HG03045 (cell line): ENCODE measurements at regions not wholly inside any gene's neighbourhood (a gene's known extent, or its start where the extent isn't known, plus 50 kb on each side); places are given as distances from the start of the nearest gene placed in this dataset.

Experiments used
- ATAC-seq: cut with Tn5 transposase; IDR thresholded peaks from one replicate; pipeline ENCODE4 v1.9.1; 2021; ENCODE audit warnings: mild to moderate bottlenecking, moderate library complexity; ENCODE audit not compliant: unreplicated experiment

DNA sequence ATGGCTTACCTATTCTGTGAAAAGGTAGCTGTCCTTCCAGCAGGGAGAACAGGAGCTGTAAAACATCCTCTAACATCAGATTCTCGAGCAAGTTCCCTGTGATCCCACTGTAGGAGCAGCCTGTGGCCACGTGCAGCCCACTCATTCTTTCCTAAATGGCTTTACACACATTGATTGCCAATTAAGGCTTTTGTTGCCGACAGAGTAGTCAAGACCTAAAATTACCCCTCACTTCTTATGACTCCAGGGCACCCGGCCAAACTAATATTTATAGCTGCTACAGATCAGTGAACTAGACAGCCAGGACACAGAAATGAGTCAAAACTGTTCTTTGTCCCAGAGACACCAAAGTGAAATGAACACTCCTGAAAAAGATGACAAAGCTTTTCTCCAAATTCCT lies 832.1 kb downstream of the SORCS3 start:
- ATAC-seq = no peak

- ATAC-seq = no peak
Observed at GRCh38 chr10:105468759-105469158, 827.7 kb downstream of the SORCS3 start.

GRCh38 chr10:105466521-105466920 lies 825.4 kb downstream of the SORCS3 start:
- ATAC-seq = no peak

DNA sequence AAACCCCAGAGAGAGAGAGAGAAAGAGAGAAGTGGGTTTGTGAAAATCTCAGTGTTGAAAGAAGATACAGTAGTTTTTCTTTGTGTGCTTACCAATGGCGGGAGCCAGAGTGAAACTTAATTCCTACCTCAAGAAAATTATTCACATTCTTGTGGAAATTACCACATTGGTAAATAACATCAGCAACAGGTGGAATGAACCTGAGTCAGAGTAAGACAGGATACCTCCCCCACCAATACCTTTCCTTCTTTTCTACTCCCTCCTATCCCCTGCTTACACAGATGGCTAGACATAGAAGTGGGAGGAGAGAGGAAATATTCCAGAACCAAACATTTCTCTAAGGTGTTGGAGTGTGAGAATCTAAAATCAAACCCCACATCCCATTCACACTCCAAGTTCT lies 793.9 kb downstream of the SORCS3 start:
- no peak for ATAC-seq

DNA sequence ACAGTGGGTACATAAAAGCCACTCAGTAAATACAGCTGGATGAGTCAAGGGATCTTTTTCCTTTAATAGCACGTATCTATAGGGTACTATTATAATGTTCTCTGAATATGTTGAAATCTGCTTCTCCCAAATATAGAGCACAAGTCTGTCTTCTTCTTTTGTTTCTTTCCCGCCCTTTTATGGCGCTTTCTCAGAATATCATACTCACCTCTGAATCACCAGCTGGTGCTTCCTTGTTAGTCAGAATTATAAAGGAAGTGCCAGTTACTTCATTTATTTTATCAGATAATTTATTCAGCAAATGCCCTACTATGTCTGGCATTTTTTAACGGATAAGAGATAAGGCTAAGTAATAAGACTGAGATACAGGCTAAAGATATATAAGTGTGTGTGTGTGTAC lies 772.9 kb downstream of the SORCS3 start:
- ATAC-seq = no peak

DNA sequence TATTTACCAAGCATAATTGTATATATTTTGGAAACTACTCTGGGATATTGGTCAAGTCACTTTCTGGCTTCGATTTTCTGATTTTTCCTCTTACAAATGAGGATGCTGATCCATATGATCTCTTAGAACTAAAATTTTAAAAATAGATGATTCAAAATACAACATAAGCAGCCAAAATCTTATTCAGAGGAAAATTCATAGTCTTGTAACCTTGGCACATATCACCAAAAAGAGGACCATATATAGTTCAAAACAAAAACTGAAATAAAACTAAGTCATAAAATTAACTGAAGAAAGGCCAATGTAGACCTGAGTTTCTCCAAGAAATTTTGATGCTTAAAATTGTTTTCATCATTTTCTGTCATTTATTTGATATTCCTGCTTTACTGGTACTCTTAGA lies 768.3 kb downstream of the SORCS3 start:
- ATAC-seq = no peak

- ATAC-seq = no peak
Observed at GRCh38 chr10:105406488-105406887, 765.4 kb downstream of the SORCS3 start.

DNA sequence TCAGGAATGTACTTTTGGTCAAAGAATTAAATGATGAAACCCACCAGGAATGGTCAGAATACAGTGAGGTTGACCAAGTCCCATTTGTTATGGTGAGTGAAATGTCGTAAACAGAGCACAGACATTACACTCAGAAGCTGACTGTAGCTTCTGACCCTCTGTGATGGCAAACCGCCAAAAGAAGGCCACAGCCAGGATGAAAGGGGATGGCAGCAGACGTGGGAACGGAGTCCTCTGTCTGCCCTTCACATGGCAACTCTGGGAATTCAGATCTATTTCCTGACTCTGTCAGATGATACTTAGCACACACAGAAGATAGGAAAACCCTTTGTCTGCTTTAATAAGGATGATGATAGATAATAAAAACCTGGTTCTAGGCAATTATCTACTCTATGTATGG lies 757.1 kb downstream of the SORCS3 start:
- no peak for ATAC-seq

DNA sequence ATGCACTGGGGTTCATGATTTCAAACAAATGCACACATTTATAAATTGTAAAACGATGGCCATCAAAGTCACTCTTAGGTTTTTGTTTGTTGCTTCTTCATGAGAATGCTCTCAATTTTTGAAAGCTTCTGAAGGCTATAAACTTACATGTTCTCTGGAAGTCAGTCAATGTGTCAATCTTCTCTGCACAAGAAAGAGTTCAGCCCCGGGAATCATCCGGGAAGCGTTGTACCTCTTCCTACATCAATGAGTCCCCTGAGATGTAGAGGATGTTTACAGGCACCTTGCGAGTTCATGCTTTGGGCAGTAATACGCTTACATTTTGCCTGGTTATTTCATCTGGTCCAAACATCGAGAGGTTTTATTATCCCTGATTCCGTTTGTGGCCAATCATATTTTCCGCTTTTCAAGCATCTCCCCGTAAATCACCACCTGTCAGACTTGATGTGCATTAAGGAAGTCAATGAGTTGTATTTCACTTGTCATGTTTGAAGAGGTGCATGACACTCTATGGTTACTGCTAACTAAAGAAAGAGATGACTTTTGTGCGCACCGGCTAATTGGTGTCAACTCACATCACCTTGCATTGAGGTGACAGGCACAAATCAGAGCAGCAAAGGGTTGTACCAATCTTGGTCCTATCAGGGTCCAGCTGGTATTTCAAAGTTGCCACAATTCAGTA lies 750.7 kb downstream of the SORCS3 start:
- ATAC-seq = no peak

GRCh38 chr10:105387971-105388370 lies 746.9 kb downstream of the SORCS3 start:
- no peak for ATAC-seq

GRCh38 chr10:105383978-105384377 lies 742.9 kb downstream of the SORCS3 start:
- ATAC-seq = no peak

GRCh38 chr10:105370692-105371091 lies 729.6 kb downstream of the SORCS3 start:
- ATAC-seq = no peak

- ATAC-seq = no peak
Observed at GRCh38 chr10:105359708-105360107, 718.6 kb downstream of the SORCS3 start.

DNA sequence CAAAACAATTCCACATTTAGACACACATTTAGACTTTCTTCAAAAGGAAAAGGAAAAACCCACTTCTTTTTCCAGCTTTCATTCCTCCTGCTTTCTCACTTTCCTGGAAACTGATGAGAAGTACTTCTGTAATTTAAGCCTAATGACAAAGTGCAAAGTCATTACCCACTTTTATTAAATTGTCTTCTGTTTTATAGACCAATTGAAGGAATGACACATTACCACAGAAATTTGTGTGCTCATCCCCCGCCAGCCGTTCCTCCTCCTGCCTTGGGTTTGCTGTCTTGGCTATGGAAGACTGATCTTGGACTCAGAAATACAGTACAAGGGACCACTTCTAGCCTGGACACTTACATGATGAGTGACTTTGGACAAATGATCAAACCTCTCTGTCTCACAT lies 717.8 kb downstream of the SORCS3 start:
- no peak for ATAC-seq

DNA sequence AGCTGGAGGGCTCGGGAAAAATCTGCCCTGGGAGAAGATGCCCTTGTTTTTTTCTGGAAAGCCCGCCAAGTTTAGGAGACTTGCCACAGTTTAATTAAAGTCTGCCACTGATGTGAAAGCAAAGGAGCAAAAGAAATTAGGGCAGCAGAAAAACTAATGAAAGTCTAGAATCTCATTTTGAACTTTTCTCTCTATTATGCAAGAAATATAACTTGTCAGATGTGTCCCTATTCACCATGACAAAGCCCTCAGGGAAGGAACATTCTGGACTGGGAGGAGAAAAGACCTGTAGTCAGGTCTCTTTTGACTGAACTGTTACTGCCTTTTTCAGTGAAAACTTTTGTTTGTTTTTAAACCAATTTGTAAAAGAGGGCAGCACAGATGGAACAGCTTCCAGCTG lies 715.5 kb downstream of the SORCS3 start:
- no peak for ATAC-seq

DNA sequence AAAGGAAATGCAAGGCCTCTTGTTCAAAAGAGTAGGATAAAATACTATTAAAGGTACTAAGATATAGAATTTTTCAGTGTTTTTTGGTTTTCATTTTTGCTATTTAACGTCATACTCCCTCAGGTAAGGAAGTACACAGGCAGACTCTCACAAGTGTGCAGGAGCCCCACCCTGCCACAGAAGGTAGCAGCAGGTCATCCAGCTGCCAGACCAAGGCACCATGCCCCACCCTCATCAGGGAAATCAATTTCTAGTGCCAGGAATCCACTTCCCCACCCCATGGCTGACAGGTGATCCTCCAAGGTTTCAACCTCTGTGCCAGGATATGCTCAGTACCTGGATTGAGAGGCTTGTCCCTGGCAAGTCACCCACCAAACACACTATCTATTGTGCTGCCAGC lies 712.9 kb downstream of the SORCS3 start:
- ATAC-seq = no peak

GRCh38 chr10:105352827-105353226 lies 711.7 kb downstream of the SORCS3 start:
- ATAC-seq = no peak

GRCh38 chr10:105352281-105352680 lies 711.2 kb downstream of the SORCS3 start:
- no peak for ATAC-seq

DNA sequence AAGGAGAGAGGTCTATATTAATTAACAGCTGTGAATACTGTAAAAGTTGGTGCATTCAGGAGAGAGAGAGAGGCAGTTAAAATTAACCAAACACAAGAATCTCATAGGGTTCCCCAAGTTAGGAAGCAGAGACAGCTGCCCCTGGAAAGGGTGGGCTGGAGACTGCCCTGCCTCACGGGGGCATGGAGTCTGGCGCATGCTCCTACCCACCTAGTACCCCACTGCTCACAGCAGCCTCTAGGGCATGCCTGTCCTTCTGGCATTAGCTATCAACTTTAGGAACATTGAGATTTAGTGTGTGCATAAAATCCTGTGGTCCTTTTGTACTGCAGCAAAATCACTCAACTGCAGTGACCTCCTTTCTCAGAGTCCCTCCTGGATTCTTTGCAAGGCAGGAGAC lies 710.1 kb downstream of the SORCS3 start:
- no peak for ATAC-seq

DNA sequence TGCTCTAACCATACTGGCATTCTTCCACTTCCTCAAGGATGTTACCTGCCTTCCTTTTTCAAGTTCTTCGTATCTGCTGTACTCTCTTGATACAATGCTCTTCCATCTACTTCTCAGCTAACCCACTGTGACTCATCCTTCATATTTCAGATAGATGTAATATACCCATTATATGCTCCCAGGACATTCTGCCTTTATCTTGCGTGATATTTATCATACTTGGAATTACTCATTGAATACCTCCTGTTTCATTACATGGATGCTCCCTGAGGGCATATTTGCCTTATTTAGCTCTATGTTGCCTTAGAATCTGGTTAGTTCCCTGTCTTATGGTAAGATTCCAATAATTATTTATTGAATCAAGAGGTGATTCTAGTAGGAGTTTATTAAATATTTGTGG lies 706.4 kb downstream of the SORCS3 start:
- no peak for ATAC-seq

DNA sequence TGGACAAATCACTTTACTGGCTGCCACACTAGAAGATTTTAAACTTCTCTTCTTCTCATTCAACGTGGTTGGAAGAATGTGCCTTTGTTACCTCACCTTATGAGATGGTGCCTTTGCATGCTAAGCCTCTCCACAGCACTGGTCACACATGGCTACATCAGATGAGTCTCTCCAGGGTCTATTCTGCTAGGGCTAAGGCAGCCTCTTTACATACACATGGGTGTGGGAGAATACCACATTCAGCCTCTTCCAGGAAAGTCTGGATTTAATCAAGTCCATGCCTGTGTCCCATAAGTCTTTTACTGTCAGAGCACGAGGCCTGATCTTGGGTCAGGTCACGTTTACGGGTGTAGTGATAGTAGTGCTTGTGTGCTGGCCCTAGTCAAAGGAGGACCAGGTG lies 701.5 kb downstream of the SORCS3 start:
- ATAC-seq = no peak

DNA sequence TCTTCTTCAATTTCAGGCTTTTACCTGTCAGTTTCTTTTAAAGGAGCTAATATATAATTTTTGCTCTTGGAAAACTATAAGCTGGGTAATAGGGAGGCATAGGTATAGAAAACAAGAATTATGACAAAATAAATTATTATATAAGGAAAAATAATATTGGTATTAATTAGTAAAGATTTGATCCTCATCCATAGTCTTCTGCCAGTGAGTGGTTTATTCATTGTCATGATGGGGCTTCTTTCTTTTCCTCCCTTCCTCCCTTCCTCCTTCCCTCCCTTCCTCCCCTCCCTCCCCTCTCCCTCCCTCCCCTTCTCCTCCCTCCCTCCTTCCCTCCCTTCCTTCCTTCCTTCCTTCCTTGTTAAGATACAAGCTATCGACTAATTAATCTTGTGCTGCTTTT lies 698.6 kb downstream of the SORCS3 start:
- no peak for ATAC-seq

GRCh38 chr10:105328503-105329133 lies 687.5 kb downstream of the SORCS3 start:
- ATAC-seq = no peak
